ENCODE measurements at regions not wholly inside any gene's neighbourhood (a gene's known extent, or its start where the extent isn't known, plus 50 kb on each side); places are given as distances from the start of the nearest gene placed in this dataset.
A peak's percentile ranks its signal among the peaks of the same experiment; 100 is the strongest.
"Not testable (repeated sequence)": the region's sequence is repeated elsewhere in the genome, so short reads cannot be mapped to it uniquely, and the experiment has no call there.

DNA sequence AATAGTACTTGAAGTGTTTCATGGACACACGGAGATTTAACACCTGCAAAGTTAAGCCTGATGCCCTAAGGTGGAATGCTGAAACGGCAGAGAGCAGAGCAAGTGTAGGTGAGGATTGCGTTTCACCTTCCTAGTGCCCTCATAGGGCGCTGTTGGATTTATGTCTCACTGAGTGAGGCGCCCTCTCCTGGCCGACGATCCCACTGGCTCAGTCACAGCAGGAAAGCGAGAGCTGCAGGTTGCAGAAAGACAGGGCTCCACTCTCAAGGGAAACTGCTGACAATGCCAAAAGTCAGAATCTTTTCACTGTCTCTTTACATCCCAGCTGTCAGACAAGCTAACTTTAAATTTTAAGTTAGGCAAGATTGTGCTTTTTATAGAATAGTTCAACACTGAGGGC is 127.6 kb downstream of the POTEC start:
- TF ChIP-seq MYC (IDR thresholded peaks at IDR 0.05; ENCODE audit: borderline replicate concordance, low read length); POLR2A (IDR thresholded peaks at IDR 0.05; ENCODE audit: low read length); CEBPB (IDR thresholded peaks at IDR 0.05); JUNB (IDR thresholded peaks at IDR 0.05); ZNF302 (CRISPR knock-in tag; IDR thresholded peaks at IDR 0.05); RAD21 (conservative IDR thresholded peaks at IDR 0.05 in 1 of 2, IDR thresholded peaks at IDR 0.05 in 1 of 2): not testable (repeated sequence)
- TF ChIP-seq, protein P1, sequence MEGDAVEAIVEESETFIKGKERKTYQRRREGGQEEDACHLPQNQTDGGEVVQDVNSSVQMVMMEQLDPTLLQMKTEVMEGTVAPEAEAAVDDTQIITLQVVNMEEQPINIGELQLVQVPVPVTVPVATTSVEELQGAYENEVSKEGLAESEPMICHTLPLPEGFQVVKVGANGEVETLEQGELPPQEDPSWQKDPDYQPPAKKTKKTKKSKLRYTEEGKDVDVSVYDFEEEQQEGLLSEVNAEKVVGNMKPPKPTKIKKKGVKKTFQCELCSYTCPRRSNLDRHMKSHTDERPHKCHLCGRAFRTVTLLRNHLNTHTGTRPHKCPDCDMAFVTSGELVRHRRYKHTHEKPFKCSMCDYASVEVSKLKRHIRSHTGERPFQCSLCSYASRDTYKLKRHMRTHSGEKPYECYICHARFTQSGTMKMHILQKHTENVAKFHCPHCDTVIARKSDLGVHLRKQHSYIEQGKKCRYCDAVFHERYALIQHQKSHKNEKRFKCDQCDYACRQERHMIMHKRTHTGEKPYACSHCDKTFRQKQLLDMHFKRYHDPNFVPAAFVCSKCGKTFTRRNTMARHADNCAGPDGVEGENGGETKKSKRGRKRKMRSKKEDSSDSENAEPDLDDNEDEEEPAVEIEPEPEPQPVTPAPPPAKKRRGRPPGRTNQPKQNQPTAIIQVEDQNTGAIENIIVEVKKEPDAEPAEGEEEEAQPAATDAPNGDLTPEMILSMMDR (IDR thresholded peaks at IDR 0.05) = 0 out of 3 replicates have a peak, but pooled peaks have one; percentile 17
- TF ChIP-seq, protein P2, sequence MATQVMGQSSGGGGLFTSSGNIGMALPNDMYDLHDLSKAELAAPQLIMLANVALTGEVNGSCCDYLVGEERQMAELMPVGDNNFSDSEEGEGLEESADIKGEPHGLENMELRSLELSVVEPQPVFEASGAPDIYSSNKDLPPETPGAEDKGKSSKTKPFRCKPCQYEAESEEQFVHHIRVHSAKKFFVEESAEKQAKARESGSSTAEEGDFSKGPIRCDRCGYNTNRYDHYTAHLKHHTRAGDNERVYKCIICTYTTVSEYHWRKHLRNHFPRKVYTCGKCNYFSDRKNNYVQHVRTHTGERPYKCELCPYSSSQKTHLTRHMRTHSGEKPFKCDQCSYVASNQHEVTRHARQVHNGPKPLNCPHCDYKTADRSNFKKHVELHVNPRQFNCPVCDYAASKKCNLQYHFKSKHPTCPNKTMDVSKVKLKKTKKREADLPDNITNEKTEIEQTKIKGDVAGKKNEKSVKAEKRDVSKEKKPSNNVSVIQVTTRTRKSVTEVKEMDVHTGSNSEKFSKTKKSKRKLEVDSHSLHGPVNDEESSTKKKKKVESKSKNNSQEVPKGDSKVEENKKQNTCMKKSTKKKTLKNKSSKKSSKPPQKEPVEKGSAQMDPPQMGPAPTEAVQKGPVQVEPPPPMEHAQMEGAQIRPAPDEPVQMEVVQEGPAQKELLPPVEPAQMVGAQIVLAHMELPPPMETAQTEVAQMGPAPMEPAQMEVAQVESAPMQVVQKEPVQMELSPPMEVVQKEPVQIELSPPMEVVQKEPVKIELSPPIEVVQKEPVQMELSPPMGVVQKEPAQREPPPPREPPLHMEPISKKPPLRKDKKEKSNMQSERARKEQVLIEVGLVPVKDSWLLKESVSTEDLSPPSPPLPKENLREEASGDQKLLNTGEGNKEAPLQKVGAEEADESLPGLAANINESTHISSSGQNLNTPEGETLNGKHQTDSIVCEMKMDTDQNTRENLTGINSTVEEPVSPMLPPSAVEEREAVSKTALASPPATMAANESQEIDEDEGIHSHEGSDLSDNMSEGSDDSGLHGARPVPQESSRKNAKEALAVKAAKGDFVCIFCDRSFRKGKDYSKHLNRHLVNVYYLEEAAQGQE (IDR thresholded peaks at IDR 0.05) = not testable (repeated sequence)

Data from A549 (cell line).